KMS-11 (cell line): ENCODE measurements at regions not wholly inside any gene's neighbourhood (a gene's known extent, or its start where the extent isn't known, plus 50 kb on each side); places are given as distances from the start of the nearest gene placed in this dataset.
"Not testable (repeated sequence)": the region's sequence is repeated elsewhere in the genome, so short reads cannot be mapped to it uniquely, and the experiment has no call there.

Experiments
- H2AFZ ChIP-seq: fragments of 200-600 bp; sonication (generic); 2 replicates; pipeline ENCODE4 v1.6.1; 2016; ENCODE audit warnings: antibody characterized with exemption, mixed run types, low read depth
- H3K27ac ChIP-seq: fragments of 200-600 bp; sonication (generic); 2 replicates; pipeline ENCODE4 v1.6.1; 2016; ENCODE audit warnings: mild to moderate bottlenecking, mixed run types
- H3K27me3 ChIP-seq: fragments of 200-600 bp; sonication (generic); 2 replicates; pipeline ENCODE4 v1.6.1; 2017; ENCODE audit warnings: mild to moderate bottlenecking, low read depth, mixed run types, moderate library complexity; ENCODE audit not compliant: insufficient read depth
- H3K36me3 ChIP-seq: fragments of 200-600 bp; sonication (generic); 2 replicates; pipeline ENCODE4 v1.6.1; 2017; ENCODE audit warnings: mild to moderate bottlenecking, mixed run types; ENCODE audit not compliant: insufficient read depth
- H3K4me1 ChIP-seq: fragments of 200-600 bp; sonication (generic); 2 replicates; pipeline ENCODE4 v1.6.1; 2016; ENCODE audit warnings: mild to moderate bottlenecking, low read depth, mixed run types; ENCODE audit not compliant: poor library complexity, severe bottlenecking
- H3K4me2 ChIP-seq: fragments of 200-600 bp; sonication (generic); 2 replicates; pipeline ENCODE4 v1.7.0; 2016; ENCODE audit warnings: mild to moderate bottlenecking, mixed run types
- H3K4me3 ChIP-seq: fragments of 200-600 bp; sonication (generic); IDR thresholded peaks from 2 replicates; pipeline ENCODE4 v1.6.1; 2017; ENCODE audit warnings: low read depth, low read length, mixed read lengths; ENCODE audit not compliant: insufficient read depth
- H3K79me2 ChIP-seq: fragments of 200-600 bp; sonication (generic); 2 replicates; pipeline ENCODE4 v1.6.1; 2016; ENCODE audit warnings: low read depth, mixed run types; ENCODE audit not compliant: insufficient read depth
- H3K9ac ChIP-seq: fragments of 200-600 bp; sonication (generic); 2 replicates; pipeline ENCODE4 v1.6.1; 2016; ENCODE audit warnings: mild to moderate bottlenecking, mixed run types
- H4K20me1 ChIP-seq: fragments of 200-600 bp; sonication (generic); 2 replicates; pipeline ENCODE4 v1.6.1; 2016; ENCODE audit warnings: mild to moderate bottlenecking, mixed run types; ENCODE audit not compliant: insufficient read depth
- TF ChIP-seq, protein P1 (sequence below): fragments of 200-600 bp; sonication (generic); conservative IDR thresholded peaks from 2 replicates; pipeline ENCODE4 v1.6.1; 2017; ENCODE audit warnings: low read depth, mild to moderate bottlenecking, antibody characterized with exemption, low read length, moderate library complexity, mixed read lengths

DNA sequence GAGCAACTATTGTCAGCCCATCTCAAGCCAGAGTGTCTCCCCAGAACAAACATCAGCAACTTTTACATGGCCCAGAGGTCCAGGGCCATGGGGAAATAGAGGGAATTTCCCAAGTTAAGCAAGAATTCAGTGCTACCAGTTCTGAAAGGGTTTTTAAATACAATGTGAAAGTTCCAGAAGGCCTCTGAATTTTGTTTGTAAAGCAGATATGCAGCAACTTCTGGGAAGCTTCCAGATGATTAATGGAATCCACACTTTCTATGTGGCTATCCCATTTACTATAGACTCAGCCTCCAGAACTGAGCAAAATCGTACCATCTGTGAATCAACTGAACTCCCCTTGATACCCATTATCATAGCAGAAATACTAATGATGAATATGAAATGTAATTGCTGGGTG, 93.8 kb downstream of the FEM1C start:
- Histone ChIP-seq H3K4me2 (0 out of 2 replicates have a peak overlapping the region, but pooled peaks have one; percentile 13), H4K20me1 (no peaks in the 10 kb centered on the region), H3K4me1 (peaks cover 11% of the 10 kb centered on the region), H2AFZ (no peak overlapping the region), H3K79me2 (no peaks in the 10 kb centered on the region), H3K9ac (no peak overlapping the region), H3K36me3 (no peaks in the 10 kb centered on the region), H3K27ac (no peak overlapping the region), H3K27me3 (no peaks in the 10 kb centered on the region), H3K4me3 (no peak overlapping the region)
- TF ChIP-seq, protein P1, sequence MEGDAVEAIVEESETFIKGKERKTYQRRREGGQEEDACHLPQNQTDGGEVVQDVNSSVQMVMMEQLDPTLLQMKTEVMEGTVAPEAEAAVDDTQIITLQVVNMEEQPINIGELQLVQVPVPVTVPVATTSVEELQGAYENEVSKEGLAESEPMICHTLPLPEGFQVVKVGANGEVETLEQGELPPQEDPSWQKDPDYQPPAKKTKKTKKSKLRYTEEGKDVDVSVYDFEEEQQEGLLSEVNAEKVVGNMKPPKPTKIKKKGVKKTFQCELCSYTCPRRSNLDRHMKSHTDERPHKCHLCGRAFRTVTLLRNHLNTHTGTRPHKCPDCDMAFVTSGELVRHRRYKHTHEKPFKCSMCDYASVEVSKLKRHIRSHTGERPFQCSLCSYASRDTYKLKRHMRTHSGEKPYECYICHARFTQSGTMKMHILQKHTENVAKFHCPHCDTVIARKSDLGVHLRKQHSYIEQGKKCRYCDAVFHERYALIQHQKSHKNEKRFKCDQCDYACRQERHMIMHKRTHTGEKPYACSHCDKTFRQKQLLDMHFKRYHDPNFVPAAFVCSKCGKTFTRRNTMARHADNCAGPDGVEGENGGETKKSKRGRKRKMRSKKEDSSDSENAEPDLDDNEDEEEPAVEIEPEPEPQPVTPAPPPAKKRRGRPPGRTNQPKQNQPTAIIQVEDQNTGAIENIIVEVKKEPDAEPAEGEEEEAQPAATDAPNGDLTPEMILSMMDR: no peak

DNA sequence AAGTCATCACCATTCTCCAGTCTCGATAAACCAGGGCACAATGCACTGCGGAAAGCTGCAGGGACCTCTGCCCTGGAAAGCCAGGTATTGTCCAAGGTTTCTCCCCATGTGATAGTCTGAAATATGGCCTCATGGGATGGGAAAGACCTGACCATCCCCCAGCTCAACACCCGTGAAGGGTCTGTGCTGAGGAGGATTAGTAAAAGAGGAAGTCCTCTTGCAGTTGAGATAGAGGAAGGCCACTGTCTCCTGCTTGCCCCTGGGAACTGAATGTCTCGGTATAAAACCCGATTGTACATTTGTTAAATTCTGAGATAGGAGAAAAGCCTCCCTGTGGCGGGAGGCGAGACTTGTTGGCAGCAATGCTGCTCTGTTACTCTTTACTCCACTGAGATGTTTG, 95.9 kb downstream of the FEM1C start:
- peaks cover 11% of the 10 kb centered on the region for H3K4me1 ChIP-seq
- H4K20me1 ChIP-seq, H3K27ac ChIP-seq, H3K27me3 ChIP-seq, H3K36me3 ChIP-seq, H3K4me3 ChIP-seq, H3K79me2 ChIP-seq, H2AFZ ChIP-seq, H3K4me2 ChIP-seq, H3K9ac ChIP-seq: not testable (repeated sequence)

DNA sequence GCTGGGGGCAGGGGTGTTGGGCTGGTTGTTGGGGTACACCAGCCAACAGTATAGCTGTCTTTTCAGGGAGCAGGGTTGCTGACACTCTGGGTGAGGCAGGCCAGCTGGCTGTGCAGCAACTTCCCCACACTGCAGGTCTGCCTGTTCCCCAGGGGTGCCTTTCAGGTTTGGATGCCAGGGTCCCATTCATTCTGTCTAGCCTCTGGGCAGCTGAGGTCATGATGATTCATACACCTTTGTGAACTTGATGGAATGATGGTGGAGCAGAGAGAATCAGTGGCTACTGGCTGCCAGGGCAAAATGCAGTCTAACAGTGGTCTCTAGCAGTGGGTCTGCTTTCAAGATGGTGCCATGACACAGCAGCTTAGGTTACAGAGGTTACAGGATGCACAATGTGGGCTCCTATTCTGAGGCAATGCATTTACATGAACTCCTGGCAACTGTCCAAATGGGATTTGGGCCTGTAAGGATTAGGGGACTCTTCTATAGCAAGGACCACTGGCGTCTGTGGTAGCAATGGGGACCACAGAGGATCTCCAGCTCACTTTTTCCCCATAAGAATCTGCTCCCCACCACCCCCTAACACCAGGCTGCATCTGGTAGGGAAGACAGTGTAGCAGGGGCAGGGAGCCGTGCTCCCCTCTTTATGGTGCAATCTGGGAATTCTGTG, 103.7 kb downstream of the FEM1C start:
- Histone ChIP-seq H3K27me3 (no peaks in the 10 kb centered on the region), H4K20me1 (no peaks in the 10 kb centered on the region), H3K4me1 (no peaks in the 10 kb centered on the region), H3K79me2 (no peaks in the 10 kb centered on the region), H3K27ac (no peak overlapping the region), H2AFZ (no peak overlapping the region), H3K9ac (no peak overlapping the region), H3K4me2 (no peak overlapping the region), H3K4me3 (no peak overlapping the region), H3K36me3 (no peaks in the 10 kb centered on the region)
- TF ChIP-seq, protein P1: no peak

DNA sequence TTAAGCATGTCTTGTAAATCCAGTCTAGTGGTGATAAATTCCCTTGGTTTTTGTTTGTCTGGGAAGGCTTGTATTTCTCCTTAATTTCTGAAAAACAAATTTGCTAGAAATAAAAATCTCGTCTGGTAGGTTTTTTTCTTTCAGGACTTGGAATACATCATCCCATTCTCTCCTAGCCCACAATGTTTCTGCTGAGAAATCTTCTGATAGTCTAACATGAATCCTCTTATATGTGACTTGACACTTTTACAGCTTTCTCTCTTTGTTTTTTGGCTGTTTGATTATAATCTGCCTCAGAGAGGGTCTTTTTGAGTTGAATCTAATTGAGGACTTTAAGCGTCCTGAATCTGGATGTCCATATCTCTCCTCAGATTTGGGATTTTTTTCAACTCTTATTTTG, 104.9 kb downstream of the FEM1C start:
- TF ChIP-seq, protein P1: no peak
- no peak overlapping the region for H3K4me3 ChIP-seq
- no peak overlapping the region for H3K4me2 ChIP-seq

DNA sequence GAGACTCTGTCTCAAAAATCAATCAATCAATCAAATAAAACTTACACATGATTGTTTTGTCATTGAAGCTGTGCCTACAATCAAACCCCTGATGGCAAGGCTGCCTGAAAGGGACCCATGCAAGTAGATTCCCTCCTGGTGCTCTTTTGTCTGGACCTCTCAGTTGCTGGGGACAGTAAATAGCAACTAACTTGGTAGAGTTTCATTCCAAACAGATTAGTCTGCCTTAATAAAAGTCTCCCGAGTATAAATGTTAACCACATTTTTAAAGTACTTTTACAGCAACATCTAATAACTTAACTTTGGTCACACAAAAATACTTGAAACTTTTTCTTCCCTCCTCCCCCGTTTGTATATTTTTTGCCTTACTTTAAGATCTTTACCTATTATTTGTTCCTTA, 105.5 kb downstream of the FEM1C start:
- Histone ChIP-seq H3K4me2 (no peak overlapping the region), H3K79me2 (no peaks in the 10 kb centered on the region), H4K20me1 (no peaks in the 10 kb centered on the region), H3K4me1 (no peaks in the 10 kb centered on the region), H3K27me3 (no peaks in the 10 kb centered on the region), H3K27ac (no peak overlapping the region), H3K4me3 (no peak overlapping the region), H2AFZ (no peak overlapping the region), H3K36me3 (no peaks in the 10 kb centered on the region), H3K9ac (no peak overlapping the region)
- TF ChIP-seq, protein P1: no peak

More for the DNA sequence above, 104.9 kb downstream of the FEM1C start:
- Histone ChIP-seq H4K20me1 (no peaks in the 10 kb centered on the region), H3K27ac (no peak overlapping the region), H3K4me1 (no peaks in the 10 kb centered on the region), H3K27me3 (no peaks in the 10 kb centered on the region), H3K79me2 (no peaks in the 10 kb centered on the region), H3K36me3 (no peaks in the 10 kb centered on the region), H2AFZ (no peak overlapping the region), H3K9ac (no peak overlapping the region)
